Mesendoderm (in vitro differentiated cells): ENCODE measurements at regions not wholly inside any gene's neighbourhood (a gene's known extent, or its start where the extent isn't known, plus 50 kb on each side); places are given as distances from the start of the nearest gene placed in this dataset.

ENCODE experiments used
- DNase-seq: peaks from one replicate; pipeline ENCODE4 v3.0.0; 2013
- H2AK5ac ChIP-seq: 2 replicates; pipeline ENCODE4 v1.6.1; 2013; ENCODE audit warnings: low read length, inconsistent platforms
- H2BK120ac ChIP-seq: 2 replicates; pipeline ENCODE4 v1.6.1; 2013; ENCODE audit warnings: low read depth, mild to moderate bottlenecking, low read length, moderate library complexity, mixed read lengths
- H2BK15ac ChIP-seq: replicated peaks from 2 replicates; pipeline ENCODE4 v1.6.1; 2013; ENCODE audit warnings: low read depth, mild to moderate bottlenecking, moderate library complexity
- H2BK5ac ChIP-seq: 2 replicates; pipeline ENCODE4 v1.6.1; 2013; ENCODE audit warnings: low read length, inconsistent platforms
- H3K18ac ChIP-seq: 2 replicates; pipeline ENCODE4 v1.6.1; 2013; ENCODE audit warnings: mild to moderate bottlenecking, low read length, mixed read lengths
- H3K23ac ChIP-seq: one replicate; pipeline ENCODE4 v1.6.1; 2013; ENCODE audit warnings: low read length
- H3K27ac ChIP-seq: 2 replicates; pipeline ENCODE4 v1.5.1; 2013; ENCODE audit warnings: low read depth, mild to moderate bottlenecking, inconsistent platforms, low read length, moderate library complexity
- H3K27me3 ChIP-seq: 2 replicates; pipeline ENCODE4 v1.6.1; 2013; ENCODE audit warnings: low read length, control low read depth, mild to moderate bottlenecking, inconsistent platforms; ENCODE audit not compliant: insufficient read depth, poor library complexity
- H3K36me3 ChIP-seq: 2 replicates; pipeline ENCODE4 v1.6.1; 2013; ENCODE audit warnings: low read length, inconsistent platforms; ENCODE audit not compliant: control insufficient read depth, insufficient read depth
- H3K4ac ChIP-seq: one replicate; pipeline ENCODE4 v1.6.1; 2013; ENCODE audit warnings: low read depth, mild to moderate bottlenecking, low read length, moderate library complexity
- H3K4me1 ChIP-seq: 2 replicates; pipeline ENCODE4 v1.6.1; 2013; ENCODE audit warnings: low read depth, low read length, inconsistent platforms; ENCODE audit not compliant: control insufficient read depth
- H3K4me2 ChIP-seq: 2 replicates; pipeline ENCODE4 v1.6.1; 2013; ENCODE audit warnings: low read length
- H3K4me3 ChIP-seq: 2 replicates; pipeline ENCODE4 v1.5.1; 2013; ENCODE audit warnings: mild to moderate bottlenecking, low read length
- H3K56ac ChIP-seq: one replicate; pipeline ENCODE4 v1.6.1; 2013; ENCODE audit warnings: low read length
- H3K79me1 ChIP-seq: 2 replicates; pipeline ENCODE4 v1.6.1; 2013; ENCODE audit warnings: low read length, inconsistent platforms
- H3K79me2 ChIP-seq: 2 replicates; pipeline ENCODE4 v1.6.1; 2013; ENCODE audit warnings: mild to moderate bottlenecking, low read length; ENCODE audit not compliant: control insufficient read depth, insufficient read depth
- H3K9ac ChIP-seq: 2 replicates; pipeline ENCODE4 v1.6.1; 2013; ENCODE audit warnings: low read length, inconsistent platforms
- H4K5ac ChIP-seq: one replicate; pipeline ENCODE4 v1.6.1; 2013; ENCODE audit warnings: low read length
- H4K8ac ChIP-seq: one replicate; pipeline ENCODE4 v1.6.1; 2013; ENCODE audit warnings: low read depth, mild to moderate bottlenecking, control low read depth, low read length, moderate library complexity
- WGBS: extraction: QIAGEN DNeasy Blood & Tissue Kit; methylation state at CpG from one replicate; pipeline ENCODE4 v1.1.7; 2013; ENCODE audit warnings: low lambda C conversion rate, missing lambda C conversion rate; ENCODE audit not compliant: insufficient coverage; ENCODE audit errors: extremely low coverage; 5-methylcytosine and 5-hydroxymethylcytosine counted together

- H2AK5ac ChIP-seq, result no peak overlapping the region
- H3K27me3 ChIP-seq, result no peaks in the 10 kb centered on the region
- no peak overlapping the region for H3K56ac ChIP-seq
- no peaks in the 10 kb centered on the region for H3K36me3 ChIP-seq
- H3K9ac ChIP-seq, result no peak overlapping the region
- no peaks in the 10 kb centered on the region for H3K79me1 ChIP-seq
- no peak overlapping the region for H3K27ac ChIP-seq
- WGBS, result no CpG with 5 or more reads among the region's 1 CpG
- no peak overlapping the region for H2BK5ac ChIP-seq
- no peak overlapping the region for H2BK15ac ChIP-seq
- H4K8ac ChIP-seq, result no peak overlapping the region
- H3K4me3 ChIP-seq, result no peak overlapping the region
- H3K79me2 ChIP-seq, result no peaks in the 10 kb centered on the region
- no peak overlapping the region for H3K4ac ChIP-seq
- H3K23ac ChIP-seq, result no peak overlapping the region
- no peak overlapping the region for H3K18ac ChIP-seq
- H4K5ac ChIP-seq, result no peak overlapping the region
- H2BK120ac ChIP-seq, result no peak overlapping the region
- no peak for DNase-seq
- no peaks in the 10 kb centered on the region for H3K4me1 ChIP-seq
- no peak overlapping the region for H3K4me2 ChIP-seq
Observed at GRCh38 chr15:46275701-46276100, 640.9 kb downstream of the SQOR start.

- Histone ChIP-seq H3K79me2 (no peaks in the 10 kb centered on the region), H4K8ac (no peak overlapping the region), H3K9ac (no peak overlapping the region), H3K23ac (no peak overlapping the region), H3K79me1 (no peaks in the 10 kb centered on the region), H3K18ac (no peak overlapping the region), H3K4me1 (no peaks in the 10 kb centered on the region), H2AK5ac (no peak overlapping the region), H3K4me2 (no peak overlapping the region), H3K36me3 (no peaks in the 10 kb centered on the region), H3K27me3 (no peaks in the 10 kb centered on the region), H2BK120ac (no peak overlapping the region), H2BK15ac (no peak overlapping the region), H3K4me3 (no peak overlapping the region), H3K27ac (no peak overlapping the region), H2BK5ac (no peak overlapping the region), H3K4ac (no peak overlapping the region), H3K56ac (no peak overlapping the region), H4K5ac (no peak overlapping the region)
- no peak for DNase-seq
Observed at GRCh38 chr15:46277451-46277850, 642.6 kb downstream of the SQOR start.

GRCh38 chr15:46278062-46278461 lies 643.2 kb downstream of the SQOR start:
- Histone ChIP-seq H3K4me3 (no peak overlapping the region), H3K9ac (no peak overlapping the region), H2BK120ac (no peak overlapping the region), H2BK5ac (no peak overlapping the region), H4K8ac (no peak overlapping the region), H3K18ac (no peak overlapping the region), H3K23ac (no peak overlapping the region), H3K36me3 (no peaks in the 10 kb centered on the region), H3K79me2 (no peaks in the 10 kb centered on the region), H3K27ac (no peak overlapping the region), H3K4me1 (no peaks in the 10 kb centered on the region), H4K5ac (no peak overlapping the region), H3K4ac (no peak overlapping the region), H3K4me2 (no peak overlapping the region), H3K27me3 (no peaks in the 10 kb centered on the region), H3K79me1 (no peaks in the 10 kb centered on the region), H3K56ac (no peak overlapping the region), H2AK5ac (no peak overlapping the region), H2BK15ac (no peak overlapping the region)
- no CpG with 5 or more reads among the region's 5 CpGs for WGBS
- no peak for DNase-seq

- Histone ChIP-seq H2BK5ac (no peak overlapping the region), H3K56ac (no peak overlapping the region), H2AK5ac (no peak overlapping the region), H3K36me3 (no peaks in the 10 kb centered on the region), H4K5ac (no peak overlapping the region), H3K4ac (no peak overlapping the region), H3K27me3 (no peaks in the 10 kb centered on the region), H3K4me3 (no peak overlapping the region), H2BK15ac (no peak overlapping the region), H2BK120ac (no peak overlapping the region), H3K9ac (no peak overlapping the region), H4K8ac (no peak overlapping the region), H3K23ac (no peak overlapping the region), H3K27ac (no peak overlapping the region), H3K4me1 (no peaks in the 10 kb centered on the region), H3K4me2 (no peak overlapping the region), H3K18ac (no peak overlapping the region), H3K79me1 (no peaks in the 10 kb centered on the region), H3K79me2 (no peaks in the 10 kb centered on the region)
- no peak for DNase-seq
- no CpG with 5 or more reads among the region's 5 CpGs for WGBS
Observed at GRCh38 chr15:46278486-46279090, 643.8 kb downstream of the SQOR start.

GRCh38 chr15:46280762-46281542 lies 646.1 kb downstream of the SQOR start:
- Histone ChIP-seq H3K79me2 (no peaks in the 10 kb centered on the region), H3K79me1 (no peaks in the 10 kb centered on the region), H3K9ac (no peak overlapping the region), H3K27me3 (no peaks in the 10 kb centered on the region), H3K4me1 (no peaks in the 10 kb centered on the region), H3K4me3 (no peak overlapping the region), H4K5ac (no peak overlapping the region), H2AK5ac (no peak overlapping the region), H3K4me2 (no peak overlapping the region), H2BK120ac (no peak overlapping the region), H3K27ac (no peak overlapping the region), H3K18ac (no peak overlapping the region), H2BK15ac (no peak overlapping the region), H3K36me3 (no peaks in the 10 kb centered on the region), H2BK5ac (no peak overlapping the region), H3K23ac (no peak overlapping the region), H3K56ac (no peak overlapping the region), H4K8ac (no peak overlapping the region), H3K4ac (no peak overlapping the region)
- no CpG with 5 or more reads among the region's 4 CpGs for WGBS
- peak; percentile 75 for DNase-seq

- no peak overlapping the region for H3K23ac ChIP-seq
- no peak overlapping the region for H3K4ac ChIP-seq
- no peaks in the 10 kb centered on the region for H3K4me1 ChIP-seq
- H4K5ac ChIP-seq, result no peak overlapping the region
- no peak overlapping the region for H4K8ac ChIP-seq
- H3K56ac ChIP-seq, result no peak overlapping the region
- no peak overlapping the region for H2BK5ac ChIP-seq
- H3K18ac ChIP-seq, result no peak overlapping the region
- H2BK120ac ChIP-seq, result no peak overlapping the region
- no peaks in the 10 kb centered on the region for H3K79me2 ChIP-seq
- H2BK15ac ChIP-seq, result no peak overlapping the region
- peak; percentile 46 for DNase-seq
- H3K36me3 ChIP-seq, result no peaks in the 10 kb centered on the region
- H2AK5ac ChIP-seq, result no peak overlapping the region
- no peaks in the 10 kb centered on the region for H3K79me1 ChIP-seq
- H3K4me2 ChIP-seq, result no peak overlapping the region
- no peak overlapping the region for H3K4me3 ChIP-seq
- H3K27ac ChIP-seq, result no peak overlapping the region
- no peak overlapping the region for H3K9ac ChIP-seq
- no CpG with 5 or more reads among the region's 3 CpGs for WGBS
- no peaks in the 10 kb centered on the region for H3K27me3 ChIP-seq
Observed at GRCh38 chr15:46293550-46293949, 658.7 kb downstream of the SQOR start.
